ENCODE measurements at regions not wholly inside any gene's neighbourhood (a gene's known extent, or its start where the extent isn't known, plus 50 kb on each side); places are given as distances from the start of the nearest gene placed in this dataset.

DNA sequence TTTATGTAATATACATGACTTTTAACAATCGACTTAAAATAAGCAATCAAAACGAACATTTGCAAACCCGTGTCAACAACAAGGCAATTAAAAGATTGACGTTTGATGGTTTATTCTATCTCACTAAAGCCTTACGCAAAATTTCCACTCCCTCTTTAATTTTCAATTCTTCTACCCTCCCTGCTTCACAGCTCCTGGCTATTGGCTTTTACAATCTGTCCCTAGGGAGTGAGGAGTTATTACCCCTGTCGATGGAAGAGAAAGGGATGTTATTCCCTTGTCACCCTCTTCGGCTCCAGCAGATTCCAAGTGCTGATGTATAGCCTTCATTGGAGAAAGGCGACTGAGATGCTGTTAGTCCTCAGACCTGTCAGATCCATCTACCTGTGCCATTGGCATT lies 161.3 kb downstream of the ZNF281 start:
- no peak for DNase-seq (ENCODE audit: low read depth in 1 of 2, low spot score in 2 of 2)
- Histone ChIP-seq H3K4me2 (ENCODE audit: insufficient read depth in 1 of 2, low read depth in 2 of 2, low read length in 2 of 2) (no peak overlapping the region), H3K27ac (ENCODE audit: low read depth, low read length) (no peak overlapping the region), H3K23ac (ENCODE audit: insufficient read length) (no peak overlapping the region), H3K18ac (ENCODE audit: extremely low read depth, low read length) (no peak overlapping the region), H3K9ac (replicated peaks in 1 of 4; ENCODE audit: extremely low read depth in 1 of 4, low read depth in 3 of 4, low read length in 3 of 4) (no peak overlapping the region), H2BK5ac (ENCODE audit: low read depth, low read length) (no peak overlapping the region), H2BK20ac (ENCODE audit: low read length) (no peak overlapping the region), H2BK12ac (ENCODE audit: low read depth, low read length) (no peak overlapping the region), H3K79me2 (ENCODE audit: control insufficient read depth in 1 of 2, insufficient read depth in 2 of 2, low read length in 2 of 2) (no peaks in the 10 kb centered on the region), H3K4me3 (ENCODE audit: extremely low read depth in 1 of 4, insufficient read depth in 2 of 4, low read depth in 3 of 4, low read length in 4 of 4) (no peak overlapping the region), H4K8ac (ENCODE audit: extremely low read depth, insufficient read depth, low read length) (no peak overlapping the region), H3K14ac (ENCODE audit: insufficient read length) (no peak overlapping the region), H3K9me3 (ENCODE audit: insufficient read depth in 2 of 2, low read depth in 1 of 2, low read length in 1 of 2) (no peaks in the 10 kb centered on the region), H4K5ac (ENCODE audit: insufficient read length, low read depth, low read length) (no peak overlapping the region), H4K20me1 (replicated peaks in 1 of 2; ENCODE audit: control insufficient read depth in 1 of 2, insufficient read depth in 2 of 2, low read length in 2 of 2) (no peaks in the 10 kb centered on the region), H4K91ac (replicated peaks; ENCODE audit: insufficient read length, low read length) (no peak overlapping the region), H2AFZ (ENCODE audit: low read length) (no peak overlapping the region), H3K23me2 (ENCODE audit: low read depth, low read length) (no peaks in the 10 kb centered on the region), H2BK120ac (replicated peaks; ENCODE audit: low read depth, low read length) (no peak overlapping the region), H3K36me3 (ENCODE audit: control insufficient read depth in 2 of 4, insufficient read depth in 4 of 4, low read length in 3 of 4) (no peaks in the 10 kb centered on the region), H3K27me3 (replicated peaks in 1 of 4; ENCODE audit: control insufficient read depth in 3 of 4, extremely low read depth in 1 of 4, insufficient read depth in 3 of 4, low read length in 3 of 4) (no peaks in the 10 kb centered on the region), H2BK15ac (ENCODE audit: low read length) (no peak overlapping the region), H3K4ac (replicated peaks; ENCODE audit: insufficient read length, low read depth, low read length) (no peak overlapping the region), H2AK5ac (ENCODE audit: low read depth, low read length) (no peak overlapping the region), H3K79me1 (ENCODE audit: low read depth, low read length) (no peaks in the 10 kb centered on the region), H3K56ac (replicated peaks; ENCODE audit: insufficient read length, low read depth, low read length) (no peak overlapping the region), H3K4me1 (replicated peaks in 1 of 4; ENCODE audit: control insufficient read depth in 3 of 4, insufficient read depth in 4 of 4, low read length in 3 of 4) (peaks cover 0 to 3% (median 0%) of the 10 kb centered on the region in 4 experiments; a peak in 2 of 7 replicates)
- no peak for FAIRE-seq
- ChIA-PET POLR2A (ENCODE audit: partially characterized antibody) (no interaction called here), CTCF (ENCODE audit: partially characterized antibody) (interaction anchor here (0.7 kb wide), 1 partner anchor 1894 kb away, joined by 3 read pairs; no protein-coding TSS in a partner anchor)
- WGBS, 2 experiments (ENCODE audit: extremely low coverage in 1 of 2, insufficient coverage in 1 of 2, insufficient read length in 1 of 2, insufficient replicate concordance in 2 of 2, low coverage in 1 of 2, low lambda C conversion rate in 2 of 2, missing lambda C conversion rate in 1 of 2): 86% methylated on average over 8 of the region's 8 CpGs; no CpG with 5 or more reads in 1 of the 2 experiments
- no peak for TF ChIP-seq E2F6 (IDR thresholded peaks at IDR 0.05)
- TF ChIP-seq USF2 (IDR thresholded peaks at IDR 0.05; ENCODE audit: low read length): no peak
- no peak for TF ChIP-seq EZH2 (IDR thresholded peaks at IDR 0.05; ENCODE audit: low read depth, low read length, severe bottlenecking)
- no peak for TF ChIP-seq BACH1 (IDR thresholded peaks at IDR 0.05; ENCODE audit: low read length)

Measured in H1 (cell line).